ENCODE measurements at regions not wholly inside any gene's neighbourhood (a gene's known extent, or its start where the extent isn't known, plus 50 kb on each side); places are given as distances from the start of the nearest gene placed in this dataset.

DNA sequence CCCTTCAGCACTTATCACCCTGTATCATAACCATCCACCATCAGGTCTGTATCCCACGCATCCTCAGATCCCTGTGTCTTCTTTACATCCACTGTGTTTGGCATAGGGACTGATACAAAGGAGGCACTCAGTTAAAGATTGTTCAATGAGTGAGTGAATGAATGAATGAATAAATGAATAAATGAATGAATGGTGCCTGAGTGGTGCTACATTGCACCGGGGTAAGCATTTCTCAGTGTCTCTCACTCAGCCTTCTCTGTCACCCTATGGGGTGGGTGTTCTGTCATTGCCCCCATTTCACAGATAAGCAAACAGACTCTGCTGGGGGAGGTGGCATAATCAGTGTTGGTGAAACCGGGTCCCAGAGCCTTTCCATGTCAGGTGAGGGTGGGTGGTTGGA, 56.6 kb upstream of the ID3 start:
- no peak for FAIRE-seq
- DNase-seq (ENCODE audit: insufficient read length, low spot score) = no peak

DNA sequence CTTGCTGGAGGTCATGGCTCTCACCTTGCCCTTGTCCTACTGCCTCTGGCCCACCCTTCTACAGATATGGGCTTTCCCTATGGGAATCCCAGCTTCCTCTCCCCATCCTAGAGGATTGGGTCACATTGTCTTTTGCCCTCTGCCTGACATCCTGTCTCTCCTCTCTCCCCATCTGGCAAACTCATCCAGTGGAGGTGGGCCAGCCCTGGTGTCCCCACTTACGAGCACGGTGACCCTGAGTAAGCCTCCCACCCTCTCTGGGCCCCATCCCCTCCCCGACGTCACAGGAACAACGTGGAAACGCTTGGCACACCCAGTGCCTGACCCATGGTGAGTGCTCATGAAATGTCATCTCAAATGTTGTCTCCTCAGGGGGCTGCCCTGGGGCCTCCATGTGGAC, 56.1 kb upstream of the ID3 start:
- DNase-seq (ENCODE audit: insufficient read length, low spot score) (no peak), FAIRE-seq (no peak)

DNA sequence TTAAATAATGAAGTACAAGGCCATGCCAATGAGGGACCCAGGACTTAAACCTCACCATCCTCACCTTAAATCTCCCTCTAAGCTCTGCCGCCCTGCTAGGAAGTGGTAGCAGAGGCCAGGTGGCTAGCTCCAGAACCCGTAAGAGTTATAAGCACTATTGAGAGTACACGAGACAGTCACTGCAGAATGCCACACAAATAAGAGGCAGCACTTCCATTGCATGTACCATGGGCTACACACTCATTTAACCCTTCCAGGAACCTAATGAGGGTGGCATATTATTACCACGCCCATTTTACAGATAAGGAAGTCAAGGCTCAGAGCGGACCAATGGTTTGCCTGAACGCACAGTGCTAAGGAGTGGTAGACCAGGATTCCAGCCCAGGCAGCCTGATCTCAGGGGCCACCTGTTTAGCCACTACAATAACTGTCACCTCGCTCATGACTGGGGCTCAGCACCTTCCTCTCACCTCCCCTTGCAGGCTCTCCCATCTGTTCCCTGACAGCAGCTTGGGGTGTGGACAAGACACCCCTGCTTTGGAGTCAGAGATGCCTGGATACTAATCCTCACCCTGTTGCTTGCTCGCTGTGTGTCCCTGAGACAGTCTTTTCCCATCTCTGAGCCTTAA, 54.8 kb upstream of the ID3 start:
- DNase-seq (ENCODE audit: insufficient read length, low spot score) = no peak
- no peak for FAIRE-seq

DNA sequence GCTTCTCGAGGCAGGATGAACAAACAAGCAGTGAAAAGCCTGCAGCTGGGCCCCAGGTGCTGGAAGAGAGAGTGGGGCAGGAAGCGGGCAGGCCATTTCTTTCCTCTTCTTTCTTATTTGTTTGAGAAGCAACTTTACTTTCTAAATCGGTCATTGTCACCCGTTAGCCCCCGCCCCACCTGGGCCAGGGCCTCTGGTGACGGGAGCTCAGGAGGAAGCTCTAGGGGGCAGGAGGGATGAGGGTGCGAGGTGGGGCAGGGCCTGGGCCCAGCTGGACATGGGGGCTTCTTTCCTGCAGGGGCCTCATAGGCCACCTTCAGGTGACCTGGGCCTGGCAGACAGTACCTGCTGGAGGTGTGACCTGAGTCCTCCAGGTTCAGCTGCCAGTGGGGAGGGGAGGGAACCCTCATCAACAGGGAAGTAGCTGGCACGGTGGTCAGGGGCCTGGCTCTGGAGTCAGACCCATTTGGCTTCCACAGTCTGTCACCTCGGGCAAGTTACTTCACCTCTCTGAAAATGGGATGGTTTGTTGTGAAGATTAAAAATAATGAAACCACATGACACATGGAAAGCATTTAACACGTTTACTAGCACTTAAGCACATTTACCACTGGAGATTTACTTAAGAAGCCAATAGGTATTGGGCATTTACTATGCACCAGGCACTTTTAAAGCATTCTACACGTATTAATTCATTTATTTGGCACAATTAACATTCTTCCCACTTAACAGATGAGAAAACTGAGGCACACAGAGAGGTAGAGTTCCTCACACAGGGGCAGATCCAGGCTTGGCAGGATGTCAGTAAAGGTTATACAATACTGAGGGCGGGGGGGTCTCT, 54.1 kb upstream of the ID3 start:
- no peak for DNase-seq (ENCODE audit: insufficient read length, low spot score)
- no peak for FAIRE-seq

DNA sequence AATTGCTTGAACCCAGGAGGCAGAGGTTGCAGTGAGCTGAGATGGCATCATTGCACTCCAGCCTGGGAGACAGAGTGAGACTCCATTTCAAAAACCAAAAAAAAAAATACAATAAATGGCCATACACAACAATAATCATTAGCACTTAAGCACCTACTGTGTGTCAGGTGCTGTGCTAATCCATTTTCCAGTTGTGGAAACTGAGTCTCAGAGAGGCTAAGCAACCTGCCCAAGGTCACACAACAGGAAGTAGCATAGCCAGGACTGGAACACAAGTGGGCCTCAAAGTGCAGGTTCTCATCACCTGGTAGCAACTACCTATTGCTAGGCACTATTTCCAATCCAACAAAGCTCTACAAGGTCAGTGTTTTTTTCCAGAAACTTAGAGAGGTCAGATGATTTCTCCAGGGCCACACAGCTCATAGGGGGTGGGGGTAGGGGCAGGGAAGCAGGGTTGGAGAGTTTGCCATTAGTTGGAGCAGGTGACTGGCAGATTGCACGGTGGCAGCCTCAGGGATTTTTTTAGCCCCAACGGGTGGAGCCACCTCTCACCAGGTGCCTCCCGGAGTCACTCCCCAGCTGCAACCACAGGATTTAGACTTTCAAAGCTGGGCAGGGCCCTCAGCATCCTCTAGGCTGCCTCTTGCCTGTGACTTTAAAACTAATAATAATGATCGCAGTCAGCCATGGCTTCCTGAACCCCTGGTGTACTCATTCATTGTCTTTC, 52.5 kb upstream of the ID3 start:
- FAIRE-seq = no peak
- DNase-seq (ENCODE audit: insufficient read length, low spot score) = no peak

DNA sequence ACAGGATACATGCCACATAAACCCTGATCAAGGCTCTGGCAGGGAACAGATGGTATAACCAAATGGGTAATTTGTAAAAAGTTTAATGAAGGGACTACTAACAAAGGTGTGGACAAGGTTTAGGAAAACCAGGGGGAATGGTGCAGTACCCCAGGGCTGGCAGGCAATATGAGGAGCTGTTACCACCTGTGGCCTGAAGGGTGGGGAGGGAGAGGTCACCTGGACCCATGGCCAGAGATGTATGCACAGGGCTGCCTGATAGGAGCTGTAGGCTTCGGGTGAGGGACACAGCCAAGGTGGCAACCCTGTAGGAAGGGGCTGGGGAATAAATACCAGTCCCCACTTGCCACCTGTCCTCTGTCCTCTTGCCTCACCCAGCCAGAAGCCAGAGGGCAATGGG, 51.4 kb upstream of the ID3 start:
- DNase-seq (ENCODE audit: insufficient read length, low spot score) (no peak), FAIRE-seq (no peak)

DNA sequence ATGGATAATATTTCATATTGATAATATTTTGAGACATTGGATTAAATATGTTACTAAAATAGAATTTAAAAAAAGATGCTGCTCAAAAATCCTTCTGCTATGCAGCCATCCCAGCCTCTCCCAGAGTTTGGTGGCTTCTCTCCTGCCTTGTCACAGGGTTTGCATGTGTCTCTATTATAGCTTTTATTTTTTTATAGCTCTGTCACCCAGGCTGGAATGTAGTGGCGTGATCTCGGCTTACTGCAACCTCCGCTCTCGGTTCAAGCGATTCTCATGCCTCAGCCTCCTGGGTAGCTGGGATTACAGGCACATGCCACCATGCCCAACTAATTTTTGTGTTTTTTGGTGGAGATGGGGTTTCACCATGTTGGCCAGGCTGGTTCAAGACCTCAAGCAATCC, 50.7 kb upstream of the ID3 start:
- FAIRE-seq = no peak
- no peak for DNase-seq (ENCODE audit: insufficient read length, low spot score)

Data from HTR-8/SVneo (cell line).